T-helper 2 cell (primary cell): ENCODE measurements at regions not wholly inside any gene's neighbourhood (a gene's known extent, or its start where the extent isn't known, plus 50 kb on each side); places are given as distances from the start of the nearest gene placed in this dataset.
"Not testable (repeated sequence)": the region's sequence is repeated elsewhere in the genome, so short reads cannot be mapped to it uniquely, and the experiment has no call there.

Experiments used
- DNase-seq, 5 experiments: peaks; one replicate each; pipeline versions ENCODE4 v3.0.0 to v3.0.0-alpha.2; 2012 to 2022

DNA sequence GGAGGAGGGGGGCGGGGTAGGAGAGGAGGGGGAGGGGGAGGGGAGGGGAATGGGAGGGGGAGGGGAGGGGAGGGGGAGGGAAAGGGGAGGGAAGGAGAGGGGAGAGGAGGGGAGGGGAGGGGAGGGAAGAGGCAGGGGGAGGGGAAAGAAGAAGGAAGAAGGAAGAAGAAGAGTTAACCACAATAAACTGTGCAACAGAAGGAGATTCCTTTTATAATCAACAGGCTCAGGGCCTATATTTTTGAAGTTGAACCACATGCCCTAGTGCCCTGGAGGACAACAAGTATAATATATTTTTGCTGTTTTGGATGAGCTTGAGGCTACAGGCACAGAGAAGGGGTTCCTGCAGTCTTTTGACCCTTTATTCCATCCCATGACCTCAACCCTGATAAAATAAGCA lies 228.2 kb upstream of the IRF2BP2 start:
- no peak for DNase-seq

DNA sequence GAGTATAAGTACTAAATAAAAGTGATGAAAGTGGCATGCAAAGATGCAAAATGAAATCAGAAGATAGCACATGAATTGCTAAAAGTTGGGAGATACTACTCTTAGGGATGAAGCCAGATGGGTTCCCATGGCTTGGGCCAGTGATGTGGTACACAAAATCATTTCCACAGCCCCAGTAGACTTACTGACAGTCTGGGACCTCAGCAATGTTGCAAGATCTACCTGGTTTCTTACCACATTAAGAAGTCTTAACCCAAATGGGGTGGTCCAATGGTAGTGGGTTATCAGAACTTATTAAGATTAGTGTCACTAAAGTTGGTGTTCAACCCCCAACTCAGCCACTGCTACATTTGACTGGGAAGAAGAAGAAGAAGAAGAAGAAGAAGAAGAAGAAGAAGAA lies 227.7 kb upstream of the IRF2BP2 start:
- DNase-seq, result no peak

DNA sequence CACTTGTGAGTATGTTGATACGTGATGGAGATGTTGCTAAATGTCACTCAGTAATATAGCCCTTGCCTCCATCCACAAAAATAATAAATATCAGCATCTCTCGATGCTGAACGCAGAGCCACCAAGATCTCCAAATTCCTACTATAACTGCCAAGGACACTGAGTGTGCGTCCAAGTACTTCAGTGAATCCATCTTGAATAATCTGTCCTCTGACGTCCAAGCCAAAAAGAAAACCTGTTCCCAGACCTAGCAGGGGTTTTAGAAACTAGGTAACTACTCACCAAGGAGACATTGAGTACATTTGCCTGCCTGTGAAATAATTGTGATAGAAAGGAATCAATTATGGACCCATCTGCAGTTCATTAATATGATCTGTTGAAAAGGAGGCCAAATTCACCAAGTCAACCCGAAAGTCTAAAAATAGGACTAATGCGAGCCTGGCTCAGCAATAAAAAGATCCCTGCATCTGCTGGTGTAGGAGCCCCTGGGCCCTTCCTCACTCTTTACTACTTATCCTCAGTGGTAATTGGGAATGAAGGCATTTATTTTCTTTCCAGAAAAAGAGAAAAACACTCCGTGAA lies 226.9 kb upstream of the IRF2BP2 start:
- DNase-seq, result no peak

DNA sequence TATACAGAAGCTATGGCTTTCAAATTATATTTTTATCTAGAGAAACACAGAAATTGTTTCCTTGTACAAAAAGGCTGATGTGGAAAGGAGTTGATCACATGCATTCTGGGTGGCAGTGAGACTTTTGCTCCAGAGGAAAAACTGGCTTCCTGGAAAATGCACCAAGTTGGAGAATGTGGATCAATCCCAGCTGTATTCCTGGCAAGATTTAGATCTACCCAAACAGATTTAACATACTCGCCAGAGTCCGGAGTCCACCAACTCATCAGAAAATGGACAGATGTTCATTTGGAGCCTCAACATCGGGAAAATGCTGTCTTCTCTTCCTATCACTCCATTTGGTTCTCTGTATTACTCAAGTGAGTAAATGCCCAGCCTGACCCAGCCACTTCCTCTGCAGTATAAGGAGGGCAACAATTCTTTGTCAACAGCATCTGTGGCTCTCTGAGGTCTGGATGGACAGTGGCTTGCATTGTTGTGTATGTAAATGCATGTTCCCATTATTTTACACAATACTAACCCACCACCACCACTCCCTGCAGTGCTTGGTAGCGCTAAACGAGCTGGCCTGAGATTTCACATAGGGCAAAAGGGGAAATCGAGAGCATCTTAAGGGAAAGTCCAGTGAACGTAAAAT lies 226.2 kb upstream of the IRF2BP2 start:
- no peak for DNase-seq

DNA sequence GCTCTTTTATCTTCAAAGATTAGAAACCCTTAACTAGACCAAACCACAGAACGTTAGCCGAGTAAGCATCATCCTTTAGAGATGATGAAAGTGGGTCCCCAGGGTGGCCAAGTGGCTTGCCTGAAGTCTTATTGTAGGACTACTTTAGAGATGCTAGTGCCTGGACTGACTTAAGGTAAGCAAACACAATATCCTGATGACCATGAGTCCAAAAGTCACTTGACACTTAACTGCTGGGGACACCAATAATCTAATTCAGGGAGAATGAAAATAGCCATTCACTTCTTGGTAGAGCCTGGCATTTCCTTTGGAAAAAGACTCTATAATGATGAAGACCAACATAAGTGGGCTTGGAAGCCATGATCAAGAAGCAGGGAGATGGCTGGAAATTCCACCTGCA lies 225.3 kb upstream of the IRF2BP2 start:
- no peak for DNase-seq

DNA sequence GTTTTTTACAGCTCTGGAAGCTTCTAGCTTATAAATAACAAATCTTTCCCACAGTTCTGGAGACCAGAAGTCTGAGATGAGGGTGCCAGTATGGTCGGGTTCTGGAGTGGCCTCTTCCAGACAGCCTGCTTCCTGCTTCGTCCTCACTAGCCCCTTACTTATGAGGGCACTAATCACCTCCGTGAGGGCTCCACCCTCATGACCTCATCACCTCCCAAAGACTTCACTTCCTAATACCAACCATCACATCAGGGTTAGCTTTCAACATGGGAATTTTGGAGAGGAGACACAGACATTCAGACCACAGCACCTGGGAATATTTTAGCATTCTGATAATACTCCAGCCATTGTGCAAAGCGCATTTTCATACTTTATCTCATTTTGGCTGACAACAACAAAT lies 223.7 kb upstream of the IRF2BP2 start:
- DNase-seq, result no peak

DNA sequence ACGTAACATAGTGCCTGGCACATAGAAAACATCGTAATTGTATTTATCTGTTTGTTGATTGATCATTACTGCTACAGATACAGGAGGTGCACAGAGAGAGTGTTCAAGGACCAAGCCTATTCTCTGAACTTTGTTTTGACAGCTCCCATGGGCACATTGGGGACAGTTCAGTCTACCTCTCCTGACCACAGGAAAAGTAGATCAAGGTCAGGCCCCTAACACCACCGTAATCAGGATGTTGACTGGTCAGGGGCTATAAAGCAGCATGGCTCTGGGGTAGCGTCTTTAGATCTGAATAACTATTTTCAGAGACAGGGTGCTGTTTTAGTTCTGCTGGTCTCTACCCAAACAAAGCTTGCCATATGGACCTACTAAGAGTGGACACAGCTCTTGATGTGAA lies 223.1 kb upstream of the IRF2BP2 start:
- DNase-seq, result no peak

DNA sequence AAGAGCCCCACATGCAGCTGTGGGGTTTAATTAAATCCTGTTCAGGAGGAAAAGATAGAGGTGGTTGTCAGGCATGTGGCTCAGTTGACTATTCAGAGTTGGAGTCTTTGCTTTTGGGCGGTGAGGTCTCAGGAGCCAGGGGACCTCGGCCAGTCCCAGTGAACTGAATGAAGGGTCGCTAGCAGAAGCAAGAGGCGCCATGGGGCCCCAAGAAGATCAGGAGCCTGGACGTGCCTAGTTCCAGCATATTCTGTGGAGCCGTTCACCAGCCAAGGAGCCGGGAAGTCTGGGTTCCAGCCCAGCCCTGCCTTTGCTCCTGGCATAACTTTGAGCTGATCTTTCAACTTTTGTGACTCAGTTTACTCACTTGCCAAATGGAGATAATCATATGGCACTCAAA lies 217.7 kb upstream of the IRF2BP2 start:
- DNase-seq, result no peak

DNA sequence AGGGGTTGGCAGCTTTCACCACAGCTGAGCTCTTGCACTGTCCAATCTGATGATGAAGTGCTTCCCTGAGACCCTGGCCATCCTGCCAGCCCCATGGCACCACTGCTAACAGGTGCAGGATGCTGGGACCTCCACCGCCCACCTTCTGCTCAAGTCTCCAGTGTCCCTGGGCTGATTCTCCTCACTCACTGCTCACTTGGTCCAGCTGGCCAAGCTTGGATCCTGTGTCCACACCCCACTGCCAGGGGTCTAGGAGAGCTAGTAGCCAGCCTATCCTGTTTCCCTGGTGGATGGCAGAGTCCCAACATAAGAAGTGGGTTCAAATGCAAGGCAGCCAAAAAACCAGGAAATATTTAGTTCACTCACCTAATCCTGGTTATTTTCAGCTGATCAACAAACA lies 217.2 kb upstream of the IRF2BP2 start:
- no peak for DNase-seq

DNA sequence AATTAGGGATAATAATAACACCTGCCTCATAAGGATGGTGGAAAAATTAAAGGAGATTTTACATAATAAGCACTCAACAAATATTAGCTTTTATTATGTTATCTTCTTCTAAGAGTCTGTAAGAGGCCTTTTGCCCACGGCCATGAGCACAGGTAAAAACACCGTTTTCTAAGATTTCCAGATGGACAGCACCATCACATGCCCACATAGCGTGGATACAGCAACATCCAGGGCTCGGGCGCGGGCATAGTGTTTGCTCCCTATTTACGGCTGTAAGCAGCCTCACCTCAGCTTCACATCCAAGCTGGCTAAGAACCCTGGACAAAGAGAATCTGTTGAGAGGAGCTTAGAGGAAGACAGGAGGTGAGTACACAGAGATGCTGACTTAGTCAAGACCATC lies 216.4 kb upstream of the IRF2BP2 start:
- no peak for DNase-seq

DNA sequence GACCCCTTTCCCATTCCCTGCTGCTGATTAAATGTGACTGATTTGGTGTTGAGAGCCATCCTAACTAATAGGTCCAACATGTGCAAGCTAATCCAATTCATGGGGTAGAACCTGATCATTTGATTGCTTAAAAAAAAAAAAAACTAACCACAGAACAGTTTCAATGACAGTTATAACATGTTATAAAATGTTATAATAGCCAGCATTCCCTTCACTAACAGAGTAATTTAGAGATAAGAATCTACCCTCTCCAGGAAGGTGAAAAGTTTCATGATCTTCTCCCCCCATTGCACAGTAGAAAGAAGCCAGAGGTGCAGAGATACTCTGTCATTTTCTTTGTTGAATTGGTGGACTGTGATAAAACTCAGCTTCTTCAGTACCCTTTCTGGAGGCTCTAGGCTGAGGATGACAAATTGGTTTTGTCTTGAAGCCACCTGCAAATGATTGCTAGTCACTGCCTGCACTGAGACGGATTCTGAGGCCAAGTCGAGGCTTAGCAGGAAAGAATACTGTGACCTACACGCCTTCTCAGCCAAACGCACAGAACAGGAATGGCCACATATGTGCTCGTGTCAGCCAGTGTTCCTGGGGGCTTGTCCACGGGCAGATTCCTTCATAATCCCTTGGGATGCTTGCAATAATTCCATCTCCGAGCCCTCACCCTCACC lies 215.7 kb upstream of the IRF2BP2 start:
- DNase-seq, result no peak

DNA sequence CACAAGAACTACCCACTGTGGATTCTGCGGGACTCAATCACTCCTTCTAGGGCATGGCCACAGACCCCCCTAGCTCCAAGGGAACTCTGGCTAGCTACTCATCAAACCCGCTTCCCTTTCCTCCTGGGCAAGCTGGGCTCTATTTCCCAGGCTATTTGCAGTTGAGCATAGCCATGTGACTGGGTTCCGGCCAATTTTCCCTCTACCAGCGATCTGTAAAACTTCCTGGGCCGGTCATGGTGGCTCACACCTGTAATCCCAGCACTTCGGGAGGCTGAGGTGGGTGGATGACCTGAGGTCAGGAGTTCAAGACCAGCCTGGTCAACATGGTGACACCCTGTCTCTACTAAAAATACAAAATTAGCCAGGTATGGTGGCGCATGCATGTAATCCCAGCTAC lies 214.9 kb upstream of the IRF2BP2 start:
- DNase-seq, result not testable (repeated sequence)

DNA sequence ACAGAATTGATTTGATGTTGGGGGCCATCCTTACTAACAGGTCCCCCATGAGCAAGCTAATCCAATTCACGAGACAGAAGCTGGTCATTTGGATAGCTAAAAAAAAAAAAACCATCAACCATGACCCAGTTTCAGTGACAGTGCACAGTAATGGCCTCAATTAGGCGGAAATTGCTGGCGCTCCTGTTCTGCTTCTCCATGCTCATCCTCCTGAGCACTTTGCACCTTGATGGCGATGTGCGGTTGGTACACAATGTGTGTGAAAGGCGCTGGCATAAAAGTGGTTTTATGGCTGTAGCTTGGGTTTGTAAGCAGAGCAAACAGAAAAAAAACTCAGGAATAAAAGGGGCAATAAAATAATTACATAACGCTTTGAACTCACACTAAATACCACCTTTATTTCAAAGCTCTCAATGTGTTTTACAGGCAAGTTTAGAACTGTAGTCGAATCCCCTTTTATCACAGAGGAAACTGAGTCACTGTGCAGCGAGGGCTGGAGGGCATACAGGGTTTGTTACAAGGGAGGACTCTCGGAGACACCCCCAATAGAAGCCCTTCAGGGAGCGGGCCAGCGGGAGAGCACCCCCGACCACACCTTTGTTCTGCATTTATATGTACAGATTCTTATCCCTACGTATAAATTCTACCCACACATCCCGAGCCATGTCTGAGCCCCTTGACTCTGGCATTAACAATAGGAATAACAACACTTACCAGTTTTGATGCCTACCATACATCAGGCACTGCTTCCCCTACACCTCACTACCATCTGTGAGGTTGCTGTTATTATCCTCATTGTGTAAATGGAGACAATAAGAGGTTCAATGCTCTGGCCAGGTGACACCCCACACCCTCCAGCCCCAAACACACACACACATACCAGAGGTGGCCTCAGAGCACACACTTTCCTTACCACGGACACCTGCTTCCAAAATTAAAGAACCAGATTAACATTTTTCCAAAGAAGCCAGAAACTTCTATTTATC lies 213.5 kb upstream of the IRF2BP2 start:
- DNase-seq, result no peak

DNA sequence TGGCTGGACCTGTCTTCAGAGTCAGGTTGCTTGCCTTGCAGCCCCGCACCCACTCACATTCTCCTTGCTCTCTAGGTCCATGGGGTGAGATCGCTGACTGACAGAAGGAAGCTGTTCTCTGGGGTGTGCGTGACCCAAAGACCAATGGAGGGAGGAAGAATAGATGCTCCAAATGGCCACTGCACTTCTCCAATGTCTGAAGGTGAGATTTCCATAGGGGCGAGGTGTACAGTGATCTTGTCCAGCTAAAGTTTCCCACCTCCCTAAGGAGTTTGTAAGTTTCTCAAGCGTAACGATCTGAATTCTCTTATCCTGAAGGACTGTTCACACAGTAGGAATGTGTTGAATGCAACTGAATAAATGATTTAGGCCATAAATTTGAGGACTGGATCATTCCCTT lies 211.9 kb upstream of the IRF2BP2 start:
- no peak for DNase-seq

DNA sequence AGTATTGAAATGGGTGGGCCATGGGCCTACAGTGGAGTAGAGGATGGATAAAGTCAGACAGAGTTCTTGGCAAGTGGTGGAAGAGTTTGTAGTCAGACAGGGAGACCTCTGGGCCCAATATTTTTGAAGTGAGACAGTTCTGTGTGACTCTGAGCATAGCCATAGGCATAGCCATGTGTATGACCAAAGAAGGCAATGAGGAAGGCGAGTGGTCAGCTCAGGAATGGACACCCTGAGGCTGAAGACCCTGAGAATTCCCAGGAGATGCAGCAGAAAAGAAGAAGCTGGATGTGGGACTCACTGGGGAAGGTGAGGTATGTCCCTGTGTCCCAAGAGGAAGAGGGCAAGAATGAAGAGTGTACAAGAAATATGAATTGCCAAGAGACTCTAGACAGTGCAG lies 210.6 kb upstream of the IRF2BP2 start:
- DNase-seq, result no peak

DNA sequence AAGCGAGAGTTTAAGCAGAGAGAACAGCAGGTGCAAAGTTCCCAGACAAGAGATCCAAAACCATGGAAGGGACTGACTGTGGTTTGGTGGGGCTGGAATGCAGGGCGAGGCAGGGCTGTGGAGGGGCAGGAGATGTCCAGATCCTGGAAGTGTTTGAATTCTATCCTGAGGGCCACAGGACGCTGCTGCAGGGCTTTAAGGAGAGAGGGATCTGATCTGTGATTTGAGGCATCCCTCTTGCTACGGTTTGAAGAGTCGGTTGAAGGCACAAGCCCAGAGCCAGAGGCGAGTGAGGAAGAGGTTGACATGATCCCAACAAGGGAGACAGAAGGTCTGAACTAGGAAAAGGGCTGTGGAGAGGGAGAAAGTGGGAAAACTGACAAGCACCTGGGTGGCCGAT lies 209.9 kb upstream of the IRF2BP2 start:
- not testable (repeated sequence) for DNase-seq

DNA sequence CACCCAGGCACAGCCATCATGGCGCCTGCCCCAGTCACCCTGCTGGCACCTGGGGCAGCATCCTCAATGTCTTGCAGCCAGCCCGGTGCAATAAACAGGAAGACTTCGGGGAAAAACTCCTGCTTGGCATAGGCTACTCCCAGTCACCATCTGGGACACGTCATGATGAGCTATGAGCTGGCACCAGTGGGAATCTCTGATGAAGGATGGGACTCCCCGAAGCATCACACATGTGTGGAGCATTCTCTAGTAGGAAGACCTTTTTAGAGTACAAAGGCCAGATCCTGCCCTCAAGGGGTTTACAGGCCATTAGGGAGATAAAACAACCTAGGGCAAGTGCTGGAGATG lies 208.0 kb upstream of the IRF2BP2 start:
- DNase-seq, result not testable (repeated sequence)

DNA sequence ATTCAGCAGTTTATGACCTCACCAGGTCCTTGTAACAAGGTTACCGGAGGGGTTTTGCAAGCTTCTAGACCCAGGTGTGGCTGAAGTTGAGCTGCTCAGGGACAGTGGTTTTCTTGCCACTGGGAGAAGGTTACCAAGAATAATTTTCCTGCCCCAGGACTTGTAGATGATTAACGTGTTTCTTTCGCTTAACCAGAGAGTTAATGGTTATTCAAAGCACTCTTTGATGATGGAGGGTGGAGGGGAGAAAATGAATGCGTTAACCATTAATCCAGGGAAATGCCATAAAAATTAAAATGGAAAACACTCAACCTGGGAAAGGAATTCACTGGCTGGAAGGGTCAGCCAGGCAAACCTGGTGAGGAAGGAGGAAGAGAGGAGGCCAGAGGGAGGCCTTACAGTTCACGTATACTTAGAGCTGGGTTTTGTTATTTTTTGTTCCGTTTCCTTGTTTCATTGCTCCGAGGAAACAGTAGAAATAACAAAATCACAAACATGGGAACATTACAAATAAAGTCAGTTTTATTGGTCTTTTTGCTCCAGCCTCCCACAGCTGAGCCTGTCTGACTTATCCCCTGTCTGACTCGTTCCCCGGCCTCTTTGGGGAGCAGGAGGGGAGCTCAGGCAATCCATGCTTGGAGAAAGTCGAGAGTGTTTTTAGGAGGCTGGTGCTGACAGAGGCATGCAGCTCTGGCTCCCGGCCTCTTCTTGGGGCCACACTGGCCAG lies 207.5 kb upstream of the IRF2BP2 start:
- not testable (repeated sequence) for DNase-seq

DNA sequence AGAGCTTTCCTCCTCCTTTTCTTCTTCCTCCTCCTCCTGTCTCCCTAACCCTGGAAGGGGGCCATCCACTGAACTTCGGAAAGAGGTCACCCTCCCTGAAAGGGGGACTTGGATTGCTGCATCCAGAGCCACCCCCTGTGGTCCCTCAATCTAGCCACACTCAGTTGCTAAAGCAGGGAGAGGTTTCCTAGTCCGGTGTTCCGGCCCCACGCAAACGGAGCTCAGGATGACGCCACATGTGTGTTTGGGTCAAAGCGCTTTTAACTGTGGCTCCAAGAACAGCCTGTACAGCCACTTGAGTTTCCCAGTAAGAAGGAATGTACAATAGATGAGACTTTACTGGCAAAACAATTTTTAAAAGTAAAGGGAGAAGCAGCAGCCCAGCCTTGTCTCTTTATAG lies 206.9 kb upstream of the IRF2BP2 start:
- DNase-seq, result not testable (repeated sequence)

DNA sequence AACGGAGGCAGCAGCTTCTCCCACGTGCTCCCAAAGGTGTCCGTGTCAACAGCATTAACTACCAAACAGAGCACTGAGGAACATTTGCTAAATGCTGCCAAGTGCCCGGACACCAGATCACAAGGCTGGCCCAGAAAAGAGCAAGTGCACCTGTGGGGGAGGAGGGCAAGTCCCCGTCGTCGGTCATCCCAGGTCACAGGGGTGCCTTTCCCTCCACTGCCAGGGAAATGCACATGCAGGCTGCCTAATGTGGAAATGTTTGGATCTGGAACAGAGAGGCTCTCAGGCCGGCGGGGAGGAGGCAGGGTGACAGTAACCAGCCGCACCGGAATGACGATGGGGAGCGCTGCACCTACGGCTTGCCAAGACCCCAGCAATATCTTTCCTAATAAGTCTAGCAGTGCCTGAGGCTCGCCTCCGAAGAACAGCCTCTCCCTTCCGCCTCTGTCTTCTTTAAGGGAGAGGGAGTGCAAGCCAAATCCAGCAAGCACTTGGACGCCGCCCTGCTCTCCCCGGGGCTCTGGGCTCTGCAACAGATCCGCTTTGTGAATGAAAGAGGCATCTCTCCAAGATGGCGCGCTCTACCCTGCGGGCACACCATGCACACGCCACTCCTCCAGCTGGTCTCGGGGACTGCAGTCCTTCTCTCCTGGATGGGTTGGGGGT lies 206.3 kb upstream of the IRF2BP2 start:
- DNase-seq, result not testable (repeated sequence)

DNA sequence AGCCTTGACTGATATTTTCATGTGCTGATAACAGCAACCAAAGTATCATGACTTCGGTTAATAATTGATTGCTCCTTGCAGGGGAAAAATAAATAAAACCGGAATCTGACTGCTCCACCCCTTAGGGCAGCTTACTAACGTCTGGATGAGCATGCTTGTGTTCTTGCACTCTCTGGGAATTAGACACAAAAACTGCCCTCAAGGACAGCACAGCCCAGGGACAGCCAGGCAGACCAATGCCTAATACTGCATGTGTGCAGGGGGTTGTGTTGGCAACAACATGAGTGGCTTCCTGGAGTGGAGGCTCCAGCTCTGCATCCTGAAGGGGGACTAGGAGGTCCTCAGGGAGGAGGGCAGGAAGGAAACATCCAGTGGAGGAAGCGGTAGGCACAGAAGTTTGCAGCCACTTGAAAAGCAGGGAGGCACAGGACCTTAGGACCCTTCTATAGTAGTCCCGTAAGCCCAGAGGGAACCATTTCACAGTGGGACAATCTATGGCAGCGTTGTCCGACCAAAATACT lies 205.4 kb upstream of the IRF2BP2 start:
- not testable (repeated sequence) for DNase-seq

DNA sequence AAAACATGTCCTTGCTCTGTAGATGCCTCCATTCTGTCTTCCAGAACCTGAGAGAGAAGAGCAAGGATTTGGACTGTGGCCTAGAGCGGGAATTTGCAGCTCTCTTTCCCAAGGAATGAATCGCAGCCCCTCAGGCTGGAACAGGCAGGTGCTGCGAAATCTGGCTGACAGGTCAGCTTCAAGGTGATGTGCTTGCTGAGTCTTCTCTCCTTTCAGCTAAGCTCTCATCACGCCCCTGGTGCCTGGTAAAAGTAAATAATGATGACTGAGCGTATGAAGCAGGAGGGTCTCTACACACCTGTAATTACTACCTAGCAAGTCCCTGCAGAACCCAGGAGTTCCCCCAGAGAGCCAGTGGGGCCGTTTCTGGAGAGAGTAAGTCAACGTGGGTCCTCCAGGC lies 204.3 kb upstream of the IRF2BP2 start:
- not testable (repeated sequence) for DNase-seq
